Smooth muscle cell of the brain vasculature (primary cell): ENCODE measurements at regions not wholly inside any gene's neighbourhood (a gene's known extent, or its start where the extent isn't known, plus 50 kb on each side); places are given as distances from the start of the nearest gene placed in this dataset.
"Not testable (repeated sequence)": the region's sequence is repeated elsewhere in the genome, so short reads cannot be mapped to it uniquely, and the experiment has no call there.

ENCODE experiments used
- DNase-seq: peaks from one replicate; pipeline ENCODE4 v3.0.0-alpha.2; 2012; ENCODE audit warnings: low read depth, low spot score

DNA sequence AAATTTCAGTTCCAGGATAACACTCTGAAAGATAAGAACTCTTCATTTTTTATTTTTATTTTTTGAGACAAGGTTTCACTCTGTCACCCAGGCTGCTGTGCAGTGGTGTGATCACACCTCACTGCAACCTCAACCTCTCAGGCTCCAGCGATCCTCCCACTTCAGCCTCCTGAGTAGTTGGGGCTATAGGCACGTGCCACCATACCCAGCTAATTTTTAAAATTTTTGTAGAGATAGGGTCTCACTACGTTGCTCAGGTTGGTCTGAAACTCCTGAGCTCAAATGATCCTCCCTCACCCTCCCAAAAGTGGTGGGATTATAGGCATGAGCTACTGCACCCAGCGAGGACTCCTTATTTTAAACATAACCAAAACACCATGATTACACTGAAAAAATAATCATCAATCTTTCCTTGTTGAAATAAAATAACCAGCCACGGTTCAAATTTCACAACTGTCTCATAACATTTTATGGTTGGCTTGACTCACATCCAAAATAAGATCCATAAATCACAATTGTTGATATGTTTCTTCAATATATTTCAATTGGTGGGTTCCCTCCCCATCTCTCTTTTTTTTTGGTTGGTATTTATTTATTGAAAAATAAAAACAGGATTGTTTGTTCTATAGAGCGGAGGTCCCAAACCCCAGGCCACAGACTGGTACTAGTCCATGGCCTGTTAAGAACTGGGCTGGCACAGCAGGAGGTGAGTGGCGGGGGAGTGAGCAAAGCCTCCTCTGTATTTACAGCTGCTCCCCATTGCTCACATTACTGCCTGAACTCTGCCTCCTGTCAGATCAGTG lies 60.1 kb upstream of the FAM171A1 start:
- no peak for DNase-seq

DNA sequence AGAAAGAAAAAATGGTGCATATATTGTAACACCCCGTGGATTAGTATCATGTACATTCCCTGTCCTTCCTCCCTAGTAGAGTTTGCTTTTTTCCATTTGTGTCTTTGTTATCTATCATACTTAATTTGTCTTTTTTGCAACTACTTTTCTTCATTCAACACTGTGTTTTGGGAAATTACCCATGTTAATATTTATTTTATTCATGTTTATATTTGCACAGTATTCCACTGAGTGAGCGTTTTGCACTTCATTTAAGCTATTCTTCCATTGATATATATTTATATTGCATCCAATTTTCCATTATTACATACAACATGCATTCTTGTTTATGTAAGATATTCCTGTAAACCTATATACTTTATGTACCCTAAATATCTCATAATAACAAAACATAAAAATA lies 57.6 kb upstream of the FAM171A1 start:
- no peak for DNase-seq

DNA sequence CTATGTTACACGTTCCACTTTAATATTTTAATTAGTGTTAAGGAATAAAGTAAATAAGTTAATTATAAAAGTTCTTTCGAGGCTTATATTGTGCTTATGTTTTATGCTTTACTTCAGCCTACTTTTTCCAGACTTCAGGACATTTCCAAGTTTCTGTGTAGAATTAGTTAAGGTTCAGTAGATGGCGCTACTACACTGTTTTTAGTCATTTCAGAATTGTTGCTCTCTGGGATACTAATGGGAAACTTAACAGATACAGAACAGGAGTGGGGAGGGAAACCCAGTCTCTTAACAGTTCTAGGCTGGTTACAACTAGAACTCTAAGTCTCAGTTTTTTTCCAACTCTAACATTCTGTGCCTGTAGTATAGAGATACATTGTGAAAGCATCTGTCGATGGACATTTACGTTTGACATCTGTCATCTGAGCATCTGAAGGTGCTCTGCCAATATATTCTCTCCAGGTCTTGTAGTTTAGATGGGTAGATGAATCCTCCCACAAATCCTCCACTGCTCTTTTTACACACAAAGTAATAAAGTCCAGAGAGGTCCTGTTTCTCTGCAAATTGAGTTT lies 56.8 kb upstream of the FAM171A1 start:
- DNase-seq: no peak

DNA sequence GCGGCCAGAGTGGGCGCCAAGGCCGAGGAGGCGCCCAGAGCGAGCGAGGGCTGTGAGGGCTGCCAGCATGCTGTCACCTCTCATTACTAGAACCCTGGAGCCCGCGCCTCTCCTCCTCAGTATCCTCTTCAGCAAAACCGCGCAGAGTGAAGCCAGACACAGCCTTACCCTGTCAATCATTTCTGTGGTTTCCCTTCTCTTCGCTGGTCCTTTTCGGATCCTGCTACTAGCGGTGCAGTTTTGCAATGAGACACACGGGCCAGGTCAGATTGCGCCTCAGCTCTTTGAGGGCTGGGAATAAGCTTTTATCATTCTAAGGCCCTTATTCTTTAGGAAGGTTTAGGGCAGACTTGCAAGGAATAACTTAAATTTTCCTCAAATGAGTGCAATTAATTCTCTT lies 55.5 kb upstream of the FAM171A1 start:
- DNase-seq: no peak

DNA sequence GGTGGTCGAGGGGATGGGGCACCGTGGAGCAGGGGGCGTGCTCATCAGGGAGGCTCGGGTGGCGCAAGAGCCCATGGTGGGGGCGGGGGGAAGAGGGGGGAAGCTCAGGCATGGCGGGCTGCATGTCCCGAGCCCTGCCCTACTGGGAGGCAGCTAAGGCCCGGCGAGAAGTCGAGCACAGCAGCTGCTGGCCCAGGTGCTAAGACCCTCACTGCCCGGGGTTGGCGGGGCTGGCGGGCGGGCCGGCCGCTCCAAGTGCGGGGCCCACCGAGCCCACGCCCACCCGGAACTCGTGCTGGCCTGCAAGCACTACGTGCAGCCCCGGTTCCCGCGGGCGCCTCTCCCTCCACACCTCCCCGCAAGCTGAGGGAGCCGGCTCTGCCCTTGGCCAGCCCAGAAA lies 55.0 kb upstream of the FAM171A1 start:
- DNase-seq: no peak

DNA sequence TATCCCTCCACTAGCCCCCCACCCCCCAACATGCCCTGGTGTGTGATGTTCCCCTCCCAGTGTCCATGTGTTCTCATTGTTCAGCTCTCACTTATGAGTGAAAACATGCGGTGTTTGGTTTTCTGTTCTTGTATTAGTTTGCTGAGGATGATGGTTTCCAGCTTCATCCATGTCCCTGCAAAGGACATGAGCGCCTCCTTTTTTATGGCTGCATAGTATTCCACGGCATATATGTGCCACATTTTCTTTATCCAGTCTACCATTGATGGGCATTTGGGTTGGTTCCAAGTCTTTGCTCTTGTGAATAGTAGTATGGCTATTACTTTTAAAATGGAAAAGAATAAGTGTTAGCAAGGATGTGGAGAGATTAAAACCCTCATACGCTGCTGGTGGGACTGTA lies 50.8 kb upstream of the FAM171A1 start:
- DNase-seq: not testable (repeated sequence)
